K562 (cell line): ENCODE measurements at regions not wholly inside any gene's neighbourhood (a gene's known extent, or its start where the extent isn't known, plus 50 kb on each side); places are given as distances from the start of the nearest gene placed in this dataset.

Experiments
- ATAC-seq: fragments of 200-7000 bp; cut with Tn5 transposase; 3 replicates; pipeline ENCODE4 v1.9.1; 2020; ENCODE audit warnings: moderate library complexity
- BruUV-seq: library from RNA; stranded (reverse); fragments of 400-500 nt; replicated peaks from 2 replicates; lab custom pipeline; 2021; lab: Mats Ljungman, UMichigan
- CTCF ChIA-PET: fragments of 300-600 bp; formaldehyde crosslinking; extraction: SDS; loops from one replicate; lab custom pipeline; 2021; ENCODE audit warnings: low intra/inter-chr PET ratio; lab: Yijun Ruan, JAX
- POLR2A ChIA-PET: fragments of 300-600, 350-650 bp; sonication (Branson Sonifier 250); formaldehyde crosslinking; extraction: SDS; loops from one replicate; lab custom pipeline; 2021; ENCODE audit warnings: antibody characterized with exemption, inconsistent platforms; lab: Yijun Ruan, JAX
- DNase-seq, 4 experiments: peaks; one replicate each; pipeline versions ENCODE4 v3.0.0 to v3.0.0-alpha.2; 2011 to 2018; ENCODE audit warnings: low spot score in 3 of 4, mixed read lengths in 3 of 4; ENCODE audit errors: extremely low read depth in 1 of 4
- FAIRE-seq: peaks from 2 replicates; lab custom pipeline; 2011; peaks lifted over from hg19 to GRCh38; lab: Jason Lieb, UNC
- H2AFZ ChIP-seq: 2 replicates; pipeline ENCODE4 v1.6.0; 2011; ENCODE audit warnings: low read depth, low read length, control low read depth, inconsistent platforms
- H3K27ac ChIP-seq: fragments of 200-600 bp; 3 replicates; pipeline ENCODE4 v1.8.0; 2011; ENCODE audit warnings: low read depth, mild to moderate bottlenecking, control low read depth, inconsistent platforms, low read length, moderate library complexity, mixed read lengths; ENCODE audit errors: extremely low read depth
- H3K27me3 ChIP-seq, 2 experiments: fragments of 300-600 bp in 1 of 2; 2 replicates in 1 of 2; 3 replicates in 1 of 2; pipeline versions ENCODE4 v1.6.0 to v1.8.0; 2011; ENCODE audit warnings: inconsistent platforms in 2 of 2, low read length in 2 of 2, mild to moderate bottlenecking in 1 of 2, mixed read lengths in 1 of 2, moderate library complexity in 1 of 2; ENCODE audit not compliant: control insufficient read depth in 2 of 2, insufficient read depth in 2 of 2
- H3K36me3 ChIP-seq: fragments of 300-600 bp; 3 replicates; pipeline ENCODE4 v1.8.0; 2011; ENCODE audit warnings: mild to moderate bottlenecking, low read length, inconsistent platforms; ENCODE audit not compliant: control insufficient read depth, insufficient read depth
- H3K4me1 ChIP-seq, 2 experiments: fragments of 200-600 bp in 1 of 2; replicated peaks in 1 of 2; 2 replicates in 1 of 2; 3 replicates in 1 of 2; pipeline versions ENCODE4 v1.5.1 to v1.8.0; 2011; ENCODE audit warnings: inconsistent platforms in 2 of 2, low read length in 2 of 2, mild to moderate bottlenecking in 1 of 2, mixed read lengths in 1 of 2, moderate library complexity in 1 of 2; ENCODE audit not compliant: control insufficient read depth in 2 of 2, insufficient read depth in 2 of 2
- H3K4me2 ChIP-seq: 2 replicates; pipeline ENCODE4 v1.6.1; 2011; ENCODE audit warnings: low read length, control low read depth, inconsistent platforms, mixed read lengths; ENCODE audit not compliant: insufficient read depth
- H3K4me3 ChIP-seq: fragments of 200-600 bp; sonication (generic), shearing (Covaris generic); 2 replicates; pipeline ENCODE4 v1.5.1; 2016; ENCODE audit warnings: control low read depth, inconsistent platforms
- H3K79me2 ChIP-seq: fragments of 200-600 bp; 3 replicates; pipeline ENCODE4 v1.8.0; 2011; ENCODE audit warnings: low read length, inconsistent platforms; ENCODE audit not compliant: control insufficient read depth, insufficient read depth
- H3K9ac ChIP-seq, 2 experiments: 2 replicates each; pipeline versions ENCODE4 v1.6.0 to v1.6.1; 2011; ENCODE audit warnings: low read depth in 2 of 2, low read length in 2 of 2, control low read depth in 1 of 2, inconsistent platforms in 1 of 2, mild to moderate bottlenecking in 1 of 2, mixed read lengths in 1 of 2; ENCODE audit not compliant: insufficient read depth in 1 of 2
- H3K9me1 ChIP-seq: one replicate; pipeline ENCODE4 v1.6.0; 2011; ENCODE audit warnings: inconsistent platforms, mild to moderate bottlenecking, low read length, moderate library complexity; ENCODE audit not compliant: control insufficient read depth, insufficient read depth
- H3K9me3 ChIP-seq: replicated peaks from 2 replicates; pipeline ENCODE4 v1.5.1; 2011; ENCODE audit warnings: low read depth, low read length, inconsistent platforms; ENCODE audit not compliant: control insufficient read depth, insufficient read depth
- H4K20me1 ChIP-seq: replicated peaks from 2 replicates; pipeline ENCODE4 v1.6.1; 2011; ENCODE audit warnings: low read length, inconsistent platforms, mixed read lengths; ENCODE audit not compliant: control insufficient read depth, insufficient read depth
- JUNB ChIP-seq: fragments of 450-650 bp; formaldehyde crosslinking; conservative IDR thresholded peaks from 2 replicates; pipeline ENCODE4 v1.4.0; 2020; ENCODE audit warnings: mild to moderate bottlenecking
- NR2C1 ChIP-seq, 2 experiments: fragments of 450-650 bp; IDR thresholded peaks; 2 replicates each; pipeline ENCODE4 v1.6.1; 2017; ENCODE audit warnings: mild to moderate bottlenecking in 2 of 2, antibody characterized with exemption in 1 of 2, inconsistent platforms in 1 of 2, missing compliant biosample characterization in 1 of 2, missing genetic modification characterization in 1 of 2
- PHTF2 ChIP-seq: fragments of 250-450 bp; sonication (Bioruptor Pico); IDR thresholded peaks from 2 replicates; pipeline ENCODE4 v1.5.0; 2021; ENCODE audit warnings: mild to moderate bottlenecking
- SIN3B ChIP-seq: fragments of 450-650 bp; IDR thresholded peaks from 2 replicates; pipeline ENCODE4 v1.6.1; 2017; ENCODE audit warnings: low read depth, mild to moderate bottlenecking, moderate library complexity
- SPI1 ChIP-seq: IDR thresholded peaks from 2 replicates; pipeline ENCODE4 v1.6.1; 2011; ENCODE audit warnings: low read depth, low read length, control low read depth, borderline replicate concordance
- ZNF384 ChIP-seq: IDR thresholded peaks from 2 replicates; pipeline ENCODE4 v1.6.1; 2012; ENCODE audit warnings: low read depth, low read length, improper control_type of control experiment
- ZNF431 ChIP-seq: sonication (generic); formaldehyde crosslinking; IDR thresholded peaks from 2 replicates; pipeline ENCODE4 v1.8.0; 2022; ENCODE audit warnings: mild to moderate bottlenecking, missing genetic modification reagents
- WGBS: fragments of 100-300 bp; shearing (Covaris generic); methylation state at CpG from one replicate; pipeline ENCODE4 v1.1.6; 2016; ENCODE audit warnings: low coverage, mixed read lengths; ENCODE audit not compliant: insufficient coverage; ENCODE audit errors: missing lambda C conversion rate; 5-methylcytosine and 5-hydroxymethylcytosine counted together
- in situ Hi-C: fragments of 300-500 bp; cut with MboI; formaldehyde crosslinking; loops from 4 replicates; pipeline ENCODE4 v1.15.0; 2018; ENCODE audit warnings: inconsistent platforms, mixed read lengths
- intact Hi-C: fragments of 100-400 bp; cut with micrococcal nuclease; formaldehyde crosslinking; loops from 2 replicates; pipeline ENCODE4 v1.14.2; 2022
- TF ChIP-seq, protein P1 (sequence below): conservative IDR thresholded peaks from 2 replicates; pipeline ENCODE4 v1.6.1; 2011; ENCODE audit warnings: low read depth, mild to moderate bottlenecking, low read length; ENCODE audit not compliant: control insufficient read depth

DNA sequence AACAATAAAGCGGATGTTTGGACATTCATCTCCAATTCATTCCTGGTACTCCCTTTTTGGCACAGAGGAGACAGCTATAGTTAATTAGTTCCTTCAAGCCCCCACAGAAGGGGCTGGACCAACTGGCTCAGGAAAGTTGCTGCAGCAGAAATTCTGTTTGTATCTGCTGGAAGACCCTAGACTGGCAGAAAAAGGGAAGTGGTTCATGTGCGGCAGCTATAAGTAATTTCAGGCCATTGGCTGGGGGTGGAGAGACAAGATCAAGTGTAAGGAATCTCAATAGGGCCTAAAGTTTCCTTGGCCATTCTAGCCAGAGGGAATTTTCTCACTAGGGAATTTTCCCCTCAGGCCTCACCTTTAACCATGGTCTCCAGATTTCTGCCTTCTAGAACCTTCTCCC, 89.9 kb upstream of the DHX15 start:
- ChIA-PET POLR2A (no interaction called here), CTCF (no interaction called here)
- H3K9me3 ChIP-seq: no peaks in the 10 kb centered on the region
- no peaks in the 10 kb centered on the region for H3K36me3 ChIP-seq
- H3K9me1 ChIP-seq: no peaks in the 10 kb centered on the region
- H3K79me2 ChIP-seq: no peaks in the 10 kb centered on the region
- H3K4me1 ChIP-seq: no peaks in the 10 kb centered on the region
- peaks cover 5 to 32% of the 10 kb centered on the region in 2 experiments; a peak in 4 of 5 replicates for H3K27me3 ChIP-seq
- no peaks in the 10 kb centered on the region; the same call in 1 of the 2 replicates for H4K20me1 ChIP-seq
- ATAC-seq: no peak
- H3K9ac ChIP-seq: no peak overlapping the region
- no peak overlapping the region for H3K4me2 ChIP-seq
- BruUV-seq: no TSS peak
- in situ Hi-C loops (no loop called here), intact Hi-C loops (no loop called here)
- TF ChIP-seq JUNB (no peak), SPI1 (peak; percentile 83; the same call in 1 of the 2 replicates), ZNF384 (no peak), PHTF2 (CRISPR knock-in tag) (no peak), NR2C1 (IDR thresholded peaks at IDR 0.05) (no peak), NR2C1 (tag; IDR thresholded peaks at IDR 0.05) (no peak)
- WGBS: 13% methylated on average over 2 of the region's 2 CpGs
- no peak for DNase-seq
- no peak overlapping the region for H2AFZ ChIP-seq
- H3K4me3 ChIP-seq: no peak overlapping the region
- FAIRE-seq: no peak
- no peak overlapping the region for H3K27ac ChIP-seq

DNA sequence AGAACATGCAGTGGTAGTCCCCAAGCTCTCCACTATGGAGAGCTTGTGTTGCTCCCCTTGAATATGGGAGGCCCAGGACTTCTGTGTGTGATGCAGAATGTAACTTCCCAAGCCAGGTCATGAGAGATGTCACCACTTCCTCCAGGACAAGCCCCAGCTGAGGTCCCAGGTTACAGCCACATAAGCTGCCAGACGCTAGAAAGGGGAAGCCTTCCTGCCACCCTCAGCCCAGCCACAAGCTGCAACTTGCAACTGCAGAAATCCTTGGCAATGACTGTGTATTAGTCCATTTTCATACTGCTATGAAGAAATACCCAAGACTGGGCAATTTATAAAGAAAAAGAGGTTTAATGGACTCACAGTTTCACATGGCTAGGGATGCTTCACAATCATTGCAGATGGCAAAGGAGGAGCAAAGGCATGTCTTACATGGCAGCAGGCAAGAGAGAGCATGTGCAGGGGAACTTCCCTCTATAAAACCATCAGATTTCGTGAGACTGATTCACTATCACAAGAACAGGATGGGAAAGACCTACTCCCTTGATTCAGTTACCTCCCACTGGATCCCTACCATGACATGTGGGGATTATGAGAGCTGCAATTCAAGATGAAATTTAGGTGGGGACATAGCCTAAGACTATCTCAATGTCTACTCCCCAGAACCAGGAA, 91.5 kb upstream of the DHX15 start:
- Histone ChIP-seq H3K27me3 (peaks cover 3 to 22% of the 10 kb centered on the region in 2 experiments; a peak in 3 of 5 replicates), H3K9me1 (no peaks in the 10 kb centered on the region), H3K4me1 (no peaks in the 10 kb centered on the region), H2AFZ (no peak overlapping the region), H3K9me3 (no peaks in the 10 kb centered on the region), H3K4me3 (no peak overlapping the region), H4K20me1 (no peaks in the 10 kb centered on the region), H3K9ac (no peak overlapping the region), H3K79me2 (no peaks in the 10 kb centered on the region), H3K27ac (no peak overlapping the region), H3K4me2 (no peak overlapping the region), H3K36me3 (no peaks in the 10 kb centered on the region)
- intact Hi-C loops (no loop called here), in situ Hi-C loops (no loop called here)
- no peak for FAIRE-seq
- ChIA-PET POLR2A (interaction anchor here (0.6 to 0.9 kb wide), 2 partner anchors 31 to 79 kb away, joined by 3 read pairs; no protein-coding TSS in a partner anchor), CTCF (no interaction called here)
- TF ChIP-seq, protein P1, sequence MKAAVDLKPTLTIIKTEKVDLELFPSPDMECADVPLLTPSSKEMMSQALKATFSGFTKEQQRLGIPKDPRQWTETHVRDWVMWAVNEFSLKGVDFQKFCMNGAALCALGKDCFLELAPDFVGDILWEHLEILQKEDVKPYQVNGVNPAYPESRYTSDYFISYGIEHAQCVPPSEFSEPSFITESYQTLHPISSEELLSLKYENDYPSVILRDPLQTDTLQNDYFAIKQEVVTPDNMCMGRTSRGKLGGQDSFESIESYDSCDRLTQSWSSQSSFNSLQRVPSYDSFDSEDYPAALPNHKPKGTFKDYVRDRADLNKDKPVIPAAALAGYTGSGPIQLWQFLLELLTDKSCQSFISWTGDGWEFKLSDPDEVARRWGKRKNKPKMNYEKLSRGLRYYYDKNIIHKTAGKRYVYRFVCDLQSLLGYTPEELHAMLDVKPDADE: no peak
- TF ChIP-seq SIN3B: no peak
- peak; percentile 70; the same call in 1 of the 2 replicates for TF ChIP-seq ZNF431 (CRISPR knock-in tag)
- no peak for DNase-seq
- no TSS peak for BruUV-seq
- 0% methylated on average over 2 of the region's 2 CpGs for WGBS
- ATAC-seq: no peak
